Adrenal gland (tissue), 9 donors: ENCODE measurements at regions not wholly inside any gene's neighbourhood (a gene's known extent, or its start where the extent isn't known, plus 50 kb on each side); places are given as distances from the start of the nearest gene placed in this dataset.

Experiments used
- DNase-seq, 7 donors: peaks; one replicate each; pipeline ENCODE4 v3.0.0-alpha.2; 2019 to 2020
- H3K27ac ChIP-seq, 5 donors: fragments of 200-600 bp; sonication (generic) in 4 of 5; 1 replicate in 3 of 5; 2 replicates in 2 of 5; pipeline versions ENCODE4 v1.5.1 to v1.8.0; 2016 to 2020; ENCODE audit warnings: mild to moderate bottlenecking in 1 of 5
- H3K27me3 ChIP-seq: fragments of 200-600 bp; 2 replicates; pipeline ENCODE4 v1.8.0; 2021
- H3K36me3 ChIP-seq, 2 donors: fragments of 200-600 bp; replicated peaks in 1 of 2; 1 replicate in 1 of 2; 2 replicates in 1 of 2; pipeline versions ENCODE4 v1.5.1 to v1.8.0; 2018 to 2022
- H3K4me1 ChIP-seq, 2 donors: fragments of 200-600 bp; replicated peaks in 1 of 2; 1 replicate in 1 of 2; 2 replicates in 1 of 2; pipeline versions ENCODE4 v1.5.1 to v1.8.0; 2018 to 2021
- H3K4me3 ChIP-seq, 4 donors: fragments of 200-600 bp; sonication (generic) in 3 of 4; one replicate each; pipeline ENCODE4 v1.5.1; 2016 to 2018
- H3K9me3 ChIP-seq, 3 donors: fragments of 200-600 bp; sonication (generic) in 1 of 3; replicated peaks in 1 of 3; 1 replicate in 2 of 3; 2 replicates in 1 of 3; pipeline versions ENCODE4 v1.5.1 to v1.8.0; 2016 to 2021
- CTCF ChIP-seq, 6 experiments: fragments of 450-650 bp in 4 of 6; fragments of 200-600 bp in 2 of 6; sonication (generic) in 1 of 6; IDR thresholded peaks; 1 replicate in 5 of 6; 2 replicates in 1 of 6; pipeline versions ENCODE4 v1.5.1 to v1.8.0; 2016 to 2021; ENCODE audit warnings: antibody characterized with exemption in 6 of 6, mild to moderate bottlenecking in 2 of 6, moderate library complexity in 1 of 6
- POLR2A ChIP-seq, 2 donors: fragments of 450-650 bp; IDR thresholded peaks; one replicate each; pipeline ENCODE4 v1.6.1; 2017; ENCODE audit warnings: antibody characterized with exemption in 2 of 2, mild to moderate bottlenecking in 2 of 2, moderate library complexity in 1 of 2
- WGBS, 4 donors: extraction: QIAGEN DNeasy Blood & Tissue Kit in 2 of 4; methylation state at CpG; one replicate each; pipeline versions ENCODE4 v1.1.5 to v1.1.7; 2013 to 2017; 5-methylcytosine and 5-hydroxymethylcytosine counted together
- intact Hi-C, 2 donors: fragments of 100-400 bp; cut with DNase I; formaldehyde crosslinking; loops; one replicate each; pipeline versions ENCODE4 v1.14.1 to v1.15.0; 2022 to 2023
- donor health status: healthy with polysubstance abuse.
- donor health status: Bipolar disorder and iron deficiency.
- donor health status: DM: yes; HTN: yes; CAD: no.
- donor health status: DM: no; HTN: no; CAD: no.
- donor health status: DM: no; HTN: no; CAD: no.

- no peak overlapping the region for H3K4me3 ChIP-seq
- no peak overlapping the region for H3K27ac ChIP-seq
- WGBS, 4 donors: 62 to 69% (median 64%) methylated on average over 5 of the region's 5 CpGs
- H3K4me1 ChIP-seq: no peaks in the 10 kb centered on the region
- no peak for DNase-seq
- no peak for TF ChIP-seq CTCF (IDR thresholded peaks at IDR 0.05)
- TF ChIP-seq POLR2A (IDR thresholded peaks at IDR 0.05): no peak
- no peaks in the 10 kb centered on the region for H3K9me3 ChIP-seq
- intact Hi-C loops: no loop called here
- no peaks in the 10 kb centered on the region for H3K36me3 ChIP-seq
- no peaks in the 10 kb centered on the region for H3K27me3 ChIP-seq
Observed at GRCh38 chr14:37650356-37651037, 55.1 kb downstream of the TTC6 start.

- no peak for DNase-seq
- H3K4me1 ChIP-seq: no peaks in the 10 kb centered on the region
- intact Hi-C loops: no loop called here
- no peaks in the 10 kb centered on the region for H3K9me3 ChIP-seq
- 79 to 90% (median 87%) methylated on average over 4 of the region's 4 CpGs for WGBS, 4 donors
- no peaks in the 10 kb centered on the region for H3K27me3 ChIP-seq
- TF ChIP-seq CTCF (IDR thresholded peaks at IDR 0.05) (no peak), POLR2A (IDR thresholded peaks at IDR 0.05) (no peak)
- no peaks in the 10 kb centered on the region for H3K36me3 ChIP-seq
- no peak overlapping the region for H3K4me3 ChIP-seq
- H3K27ac ChIP-seq: no peak overlapping the region
Observed at GRCh38 chr14:37652042-37652441, 56.6 kb downstream of the TTC6 start.

GRCh38 chr14:37655418-37655817 lies 60.0 kb downstream of the TTC6 start:
- 71 to 84% (median 80%) methylated on average over 1 of the region's 1 CpG for WGBS, 4 donors
- TF ChIP-seq CTCF (IDR thresholded peaks at IDR 0.05) (no peak), POLR2A (IDR thresholded peaks at IDR 0.05) (no peak)
- intact Hi-C loops: no loop called here
- Histone ChIP-seq H3K4me3 (no peak overlapping the region), H3K4me1 (no peaks in the 10 kb centered on the region), H3K27ac (no peak overlapping the region), H3K36me3 (no peaks in the 10 kb centered on the region), H3K9me3 (no peaks in the 10 kb centered on the region), H3K27me3 (no peaks in the 10 kb centered on the region)
- DNase-seq: no peak

GRCh38 chr14:37658156-37658555 lies 62.7 kb downstream of the TTC6 start:
- no peaks in the 10 kb centered on the region for H3K27me3 ChIP-seq
- H3K27ac ChIP-seq: no peak overlapping the region
- no peak overlapping the region for H3K4me3 ChIP-seq
- no peaks in the 10 kb centered on the region for H3K4me1 ChIP-seq
- intact Hi-C loops: no loop called here
- no peaks in the 10 kb centered on the region for H3K9me3 ChIP-seq
- TF ChIP-seq CTCF (IDR thresholded peaks at IDR 0.05): no peak
- TF ChIP-seq POLR2A (IDR thresholded peaks at IDR 0.05): no peak
- no peak for DNase-seq
- H3K36me3 ChIP-seq: no peaks in the 10 kb centered on the region
